HG02642 (cell line): ENCODE measurements at regions not wholly inside any gene's neighbourhood (a gene's known extent, or its start where the extent isn't known, plus 50 kb on each side); places are given as distances from the start of the nearest gene placed in this dataset.

Source experiments
- ATAC-seq: cut with Tn5 transposase; IDR thresholded peaks from one replicate; pipeline ENCODE4 v1.9.1; 2021; ENCODE audit warnings: mild to moderate bottlenecking; ENCODE audit not compliant: unreplicated experiment, poor library complexity

- no peak for ATAC-seq
Measured at GRCh38 chr10:61356354-61356753, 96.8 kb downstream of the TMEM26 start.

- ATAC-seq = no peak
Measured at GRCh38 chr10:61355211-61355610, 98.0 kb downstream of the TMEM26 start.

- ATAC-seq = no peak
Measured at GRCh38 chr10:61354401-61354975, 98.7 kb downstream of the TMEM26 start.

GRCh38 chr10:61350794-61351193 lies 102.4 kb downstream of the TMEM26 start:
- no peak for ATAC-seq

- ATAC-seq = no peak
Measured at GRCh38 chr10:61350068-61350467, 103.1 kb downstream of the TMEM26 start.

- no peak for ATAC-seq
Measured at GRCh38 chr10:61346796-61347413, 106.3 kb downstream of the TMEM26 start.

- ATAC-seq = no peak
Measured at GRCh38 chr10:61343796-61344195, 109.4 kb downstream of the TMEM26 start.

- ATAC-seq = no peak
Measured at GRCh38 chr10:61342858-61343572, 110.2 kb downstream of the TMEM26 start.

GRCh38 chr10:61341008-61341407 lies 112.2 kb downstream of the TMEM26 start:
- ATAC-seq = no peak

GRCh38 chr10:61338146-61338545 lies 115.0 kb downstream of the TMEM26 start:
- ATAC-seq = no peak

GRCh38 chr10:61337741-61338140 lies 115.4 kb downstream of the TMEM26 start:
- no peak for ATAC-seq

GRCh38 chr10:61336831-61337230 lies 116.3 kb downstream of the TMEM26 start:
- no peak for ATAC-seq

GRCh38 chr10:61335359-61335758 lies 117.8 kb downstream of the TMEM26 start:
- no peak for ATAC-seq

GRCh38 chr10:61332581-61332980 lies 120.6 kb downstream of the TMEM26 start:
- ATAC-seq = no peak

GRCh38 chr10:61330669-61331068 lies 122.5 kb downstream of the TMEM26 start:
- ATAC-seq = no peak

GRCh38 chr10:61329854-61330253 lies 123.3 kb downstream of the TMEM26 start:
- ATAC-seq = peak; percentile 80

GRCh38 chr10:61325223-61325960 lies 127.8 kb downstream of the TMEM26 start:
- ATAC-seq = no peak

GRCh38 chr10:61323726-61324125 lies 129.5 kb downstream of the TMEM26 start:
- ATAC-seq = no peak

GRCh38 chr10:61321041-61321857 lies 131.9 kb downstream of the TMEM26 start:
- ATAC-seq = no peak

GRCh38 chr10:61320257-61320587 lies 133.0 kb downstream of the TMEM26 start:
- no peak for ATAC-seq
